K562 (cell line): ENCODE measurements at regions not wholly inside any gene's neighbourhood (a gene's known extent, or its start where the extent isn't known, plus 50 kb on each side); places are given as distances from the start of the nearest gene placed in this dataset.

Source experiments
- ATAC-seq: fragments of 200-7000 bp; cut with Tn5 transposase; 3 replicates; pipeline ENCODE4 v1.9.1; 2020; ENCODE audit warnings: moderate library complexity
- BruUV-seq: library from RNA; stranded (reverse); fragments of 400-500 nt; replicated peaks from 2 replicates; lab custom pipeline; 2021; lab: Mats Ljungman, UMichigan
- CTCF ChIA-PET: fragments of 300-600 bp; formaldehyde crosslinking; extraction: SDS; loops from one replicate; lab custom pipeline; 2021; ENCODE audit warnings: low intra/inter-chr PET ratio; lab: Yijun Ruan, JAX
- POLR2A ChIA-PET: fragments of 300-600, 350-650 bp; sonication (Branson Sonifier 250); formaldehyde crosslinking; extraction: SDS; loops from one replicate; lab custom pipeline; 2021; ENCODE audit warnings: antibody characterized with exemption, inconsistent platforms; lab: Yijun Ruan, JAX
- DNase-seq, 4 experiments: peaks; one replicate each; pipeline versions ENCODE4 v3.0.0 to v3.0.0-alpha.2; 2011 to 2018; ENCODE audit warnings: low spot score in 3 of 4, mixed read lengths in 3 of 4; ENCODE audit errors: extremely low read depth in 1 of 4
- FAIRE-seq: peaks from 2 replicates; lab custom pipeline; 2011; peaks lifted over from hg19 to GRCh38; lab: Jason Lieb, UNC
- H2AFZ ChIP-seq: 2 replicates; pipeline ENCODE4 v1.6.0; 2011; ENCODE audit warnings: low read depth, low read length, control low read depth, inconsistent platforms
- H3K27ac ChIP-seq: fragments of 200-600 bp; 3 replicates; pipeline ENCODE4 v1.8.0; 2011; ENCODE audit warnings: low read depth, mild to moderate bottlenecking, control low read depth, inconsistent platforms, low read length, moderate library complexity, mixed read lengths; ENCODE audit errors: extremely low read depth
- H3K27me3 ChIP-seq, 2 experiments: fragments of 300-600 bp in 1 of 2; 2 replicates in 1 of 2; 3 replicates in 1 of 2; pipeline versions ENCODE4 v1.6.0 to v1.8.0; 2011; ENCODE audit warnings: inconsistent platforms in 2 of 2, low read length in 2 of 2, mild to moderate bottlenecking in 1 of 2, mixed read lengths in 1 of 2, moderate library complexity in 1 of 2; ENCODE audit not compliant: control insufficient read depth in 2 of 2, insufficient read depth in 2 of 2
- H3K36me3 ChIP-seq: fragments of 300-600 bp; 3 replicates; pipeline ENCODE4 v1.8.0; 2011; ENCODE audit warnings: mild to moderate bottlenecking, low read length, inconsistent platforms; ENCODE audit not compliant: control insufficient read depth, insufficient read depth
- H3K4me1 ChIP-seq, 2 experiments: fragments of 200-600 bp in 1 of 2; replicated peaks in 1 of 2; 2 replicates in 1 of 2; 3 replicates in 1 of 2; pipeline versions ENCODE4 v1.5.1 to v1.8.0; 2011; ENCODE audit warnings: inconsistent platforms in 2 of 2, low read length in 2 of 2, mild to moderate bottlenecking in 1 of 2, mixed read lengths in 1 of 2, moderate library complexity in 1 of 2; ENCODE audit not compliant: control insufficient read depth in 2 of 2, insufficient read depth in 2 of 2
- H3K4me2 ChIP-seq: 2 replicates; pipeline ENCODE4 v1.6.1; 2011; ENCODE audit warnings: low read length, control low read depth, inconsistent platforms, mixed read lengths; ENCODE audit not compliant: insufficient read depth
- H3K4me3 ChIP-seq: fragments of 200-600 bp; sonication (generic), shearing (Covaris generic); 2 replicates; pipeline ENCODE4 v1.5.1; 2016; ENCODE audit warnings: control low read depth, inconsistent platforms
- H3K79me2 ChIP-seq: fragments of 200-600 bp; 3 replicates; pipeline ENCODE4 v1.8.0; 2011; ENCODE audit warnings: low read length, inconsistent platforms; ENCODE audit not compliant: control insufficient read depth, insufficient read depth
- H3K9ac ChIP-seq, 2 experiments: 2 replicates each; pipeline versions ENCODE4 v1.6.0 to v1.6.1; 2011; ENCODE audit warnings: low read depth in 2 of 2, low read length in 2 of 2, control low read depth in 1 of 2, inconsistent platforms in 1 of 2, mild to moderate bottlenecking in 1 of 2, mixed read lengths in 1 of 2; ENCODE audit not compliant: insufficient read depth in 1 of 2
- H3K9me1 ChIP-seq: one replicate; pipeline ENCODE4 v1.6.0; 2011; ENCODE audit warnings: inconsistent platforms, mild to moderate bottlenecking, low read length, moderate library complexity; ENCODE audit not compliant: control insufficient read depth, insufficient read depth
- H3K9me3 ChIP-seq: replicated peaks from 2 replicates; pipeline ENCODE4 v1.5.1; 2011; ENCODE audit warnings: low read depth, low read length, inconsistent platforms; ENCODE audit not compliant: control insufficient read depth, insufficient read depth
- H4K20me1 ChIP-seq: replicated peaks from 2 replicates; pipeline ENCODE4 v1.6.1; 2011; ENCODE audit warnings: low read length, inconsistent platforms, mixed read lengths; ENCODE audit not compliant: control insufficient read depth, insufficient read depth
- MIER1 ChIP-seq: fragments of 450-650 bp; IDR thresholded peaks from 2 replicates; pipeline ENCODE4 v1.6.1; 2016; ENCODE audit warnings: antibody characterized with exemption, mild to moderate bottlenecking, low read depth
- WGBS: fragments of 100-300 bp; shearing (Covaris generic); methylation state at CpG from one replicate; pipeline ENCODE4 v1.1.6; 2016; ENCODE audit warnings: low coverage, mixed read lengths; ENCODE audit not compliant: insufficient coverage; ENCODE audit errors: missing lambda C conversion rate; 5-methylcytosine and 5-hydroxymethylcytosine counted together
- in situ Hi-C: fragments of 300-500 bp; cut with MboI; formaldehyde crosslinking; loops from 4 replicates; pipeline ENCODE4 v1.15.0; 2018; ENCODE audit warnings: inconsistent platforms, mixed read lengths
- intact Hi-C: fragments of 100-400 bp; cut with micrococcal nuclease; formaldehyde crosslinking; loops from 2 replicates; pipeline ENCODE4 v1.14.2; 2022
- TF ChIP-seq, protein P1 (sequence below): IDR thresholded peaks from 2 replicates; pipeline ENCODE4 v1.6.1; 2016; ENCODE audit warnings: missing genetic modification characterization, missing compliant biosample characterization

GRCh38 chr10:2949221-2949947 lies 118.0 kb upstream of the PFKP start:
- WGBS: 0% methylated on average over 12 of the region's 12 CpGs

More at GRCh38 chr10:2949221-2949947, 118.0 kb upstream of the PFKP start:
- Histone ChIP-seq H3K27me3 (peaks cover 3 to 24% of the 10 kb centered on the region in 2 experiments; a peak in 3 of 5 replicates), H3K9me3 (no peaks in the 10 kb centered on the region), H3K9me1 (no peaks in the 10 kb centered on the region), H3K4me3 (no peak overlapping the region), H2AFZ (no peak overlapping the region), H3K27ac (no peak overlapping the region), H3K4me2 (no peak overlapping the region), H3K36me3 (no peaks in the 10 kb centered on the region), H3K9ac (no peak overlapping the region), H3K4me1 (no peaks in the 10 kb centered on the region), H4K20me1 (no peaks in the 10 kb centered on the region; the same call in 1 of the 2 replicates), H3K79me2 (no peaks in the 10 kb centered on the region)
- TF ChIP-seq, protein P1, sequence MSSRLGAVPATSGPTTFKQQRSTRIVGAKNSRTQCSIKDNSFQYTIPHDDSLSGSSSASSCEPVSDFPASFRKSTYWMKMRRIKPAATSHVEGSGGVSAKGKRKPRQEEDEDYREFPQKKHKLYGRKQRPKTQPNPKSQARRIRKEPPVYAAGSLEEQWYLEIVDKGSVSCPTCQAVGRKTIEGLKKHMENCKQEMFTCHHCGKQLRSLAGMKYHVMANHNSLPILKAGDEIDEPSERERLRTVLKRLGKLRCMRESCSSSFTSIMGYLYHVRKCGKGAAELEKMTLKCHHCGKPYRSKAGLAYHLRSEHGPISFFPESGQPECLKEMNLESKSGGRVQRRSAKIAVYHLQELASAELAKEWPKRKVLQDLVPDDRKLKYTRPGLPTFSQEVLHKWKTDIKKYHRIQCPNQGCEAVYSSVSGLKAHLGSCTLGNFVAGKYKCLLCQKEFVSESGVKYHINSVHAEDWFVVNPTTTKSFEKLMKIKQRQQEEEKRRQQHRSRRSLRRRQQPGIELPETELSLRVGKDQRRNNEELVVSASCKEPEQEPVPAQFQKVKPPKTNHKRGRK: peak; percentile 81
- TF ChIP-seq MIER1: no peak
- no peak for DNase-seq
- CTCF ChIA-PET: no interaction called here
- in situ Hi-C loops (no loop called here), intact Hi-C loops (no loop called here)
- no TSS peak for BruUV-seq
- FAIRE-seq: no peak
- ATAC-seq: no peak
- POLR2A ChIA-PET: no interaction called here
